GM19467 (cell line): ENCODE measurements at regions not wholly inside any gene's neighbourhood (a gene's known extent, or its start where the extent isn't known, plus 50 kb on each side); places are given as distances from the start of the nearest gene placed in this dataset.
A peak's percentile ranks its signal among the peaks of the same experiment; 100 is the strongest.

Source experiments
- ATAC-seq: cut with Tn5 transposase; IDR thresholded peaks from one replicate; pipeline ENCODE4 v1.9.1; 2021; ENCODE audit warnings: mild to moderate bottlenecking, moderate library complexity; ENCODE audit not compliant: unreplicated experiment

GRCh38 chr11:29373725-29374124, 643.1 kb downstream of the KCNA4 start:
- ATAC-seq: no peak

GRCh38 chr11:29368126-29368525, 648.7 kb downstream of the KCNA4 start:
- no peak for ATAC-seq

GRCh38 chr11:29364006-29364405, 652.8 kb downstream of the KCNA4 start:
- no peak for ATAC-seq

- no peak for ATAC-seq
Measured at GRCh38 chr11:29361369-29361768, 655.5 kb downstream of the KCNA4 start.

GRCh38 chr11:29353833-29354232, 663.0 kb downstream of the KCNA4 start:
- ATAC-seq: no peak

GRCh38 chr11:29352273-29352795, 664.5 kb downstream of the KCNA4 start:
- ATAC-seq: no peak

GRCh38 chr11:29351301-29351873, 665.4 kb downstream of the KCNA4 start:
- no peak for ATAC-seq

GRCh38 chr11:29343465-29344333, 673.1 kb downstream of the KCNA4 start:
- peak; percentile 99 for ATAC-seq

GRCh38 chr11:29336727-29337575, 679.9 kb downstream of the KCNA4 start:
- ATAC-seq: no peak

- ATAC-seq: no peak
Measured at GRCh38 chr11:29334776-29335130, 682.1 kb downstream of the KCNA4 start.

GRCh38 chr11:29333993-29334775, 682.6 kb downstream of the KCNA4 start:
- peak; percentile 94 for ATAC-seq

GRCh38 chr11:29331451-29332010, 685.3 kb downstream of the KCNA4 start:
- ATAC-seq: no peak

GRCh38 chr11:29328961-29329441, 687.8 kb downstream of the KCNA4 start:
- ATAC-seq: no peak

GRCh38 chr11:29327891-29328290, 688.9 kb downstream of the KCNA4 start:
- ATAC-seq: no peak

- no peak for ATAC-seq
Measured at GRCh38 chr11:29326757-29327156, 690.1 kb downstream of the KCNA4 start.

- ATAC-seq: no peak
Measured at GRCh38 chr11:29324328-29324727, 692.5 kb downstream of the KCNA4 start.

GRCh38 chr11:29321293-29322132, 695.3 kb downstream of the KCNA4 start:
- ATAC-seq: no peak

GRCh38 chr11:29320196-29320595, 696.6 kb downstream of the KCNA4 start:
- no peak for ATAC-seq

- no peak for ATAC-seq
Measured at GRCh38 chr11:29319210-29319609, 697.6 kb downstream of the KCNA4 start.
